ENCODE measurements at regions not wholly inside any gene's neighbourhood (a gene's known extent, or its start where the extent isn't known, plus 50 kb on each side); places are given as distances from the start of the nearest gene placed in this dataset.

- TF ChIP-seq CTCF (IDR thresholded peaks at IDR 0.05): no peak
- no peak for TF ChIP-seq POLR2A (IDR thresholded peaks at IDR 0.05)
Observed at GRCh38 chr14:65224799-65225198, 122.5 kb upstream of the MAX start.
